IMR-90 (cell line): ENCODE measurements at regions not wholly inside any gene's neighbourhood (a gene's known extent, or its start where the extent isn't known, plus 50 kb on each side); places are given as distances from the start of the nearest gene placed in this dataset.

ENCODE experiments used
- ATAC-seq: fragments of 200-7000 bp; cut with Tn5 transposase; 2 replicates; pipeline ENCODE4 v1.9.1; 2020; ENCODE audit warnings: low read depth, mild to moderate bottlenecking, moderate library complexity
- BruUV-seq: library from RNA; stranded (reverse); fragments of 400-500 nt; replicated peaks from 2 replicates; lab custom pipeline; 2021; lab: Mats Ljungman, UMichigan
- CTCF ChIA-PET: fragments of 300-600 bp; formaldehyde crosslinking; extraction: SDS; loops from one replicate; lab custom pipeline; 2021; ENCODE audit warnings: antibody characterized with exemption; lab: Yijun Ruan, JAX
- POLR2A ChIA-PET: fragments of 300-600 bp; sonication (Branson Sonifier 250); formaldehyde crosslinking; loops from one replicate; lab custom pipeline; 2022; ENCODE audit warnings: antibody characterized with exemption; ENCODE audit not compliant: unreplicated experiment; lab: Charles Lee
- DNase-seq: peaks from one replicate; pipeline ENCODE4 v3.0.0; 2013
- H2AFZ ChIP-seq: replicated peaks from 2 replicates; pipeline ENCODE3; 2013; ENCODE audit warnings: low read length, mild to moderate bottlenecking; ENCODE audit not compliant: poor library complexity
- H2AK5ac ChIP-seq: 2 replicates; pipeline ENCODE4 v1.6.1; 2013; ENCODE audit warnings: low read depth, low read length, inconsistent platforms
- H2AK9ac ChIP-seq: replicated peaks from 2 replicates; pipeline ENCODE3; 2013; ENCODE audit warnings: mild to moderate bottlenecking, low read depth, low read length, moderate library complexity; ENCODE audit not compliant: poor library complexity
- H2BK120ac ChIP-seq: 2 replicates; pipeline ENCODE4 v1.6.1; 2013; ENCODE audit warnings: low read depth, low read length, inconsistent platforms
- H2BK15ac ChIP-seq: 3 replicates; pipeline ENCODE4 v1.6.1; 2013; ENCODE audit warnings: low read depth, low read length, inconsistent platforms
- H2BK20ac ChIP-seq: 2 replicates; pipeline ENCODE4 v1.6.1; 2013; ENCODE audit warnings: low read depth, mild to moderate bottlenecking, inconsistent platforms, low read length, moderate library complexity
- H2BK5ac ChIP-seq: 2 replicates; pipeline ENCODE4 v1.6.1; 2013; ENCODE audit warnings: mild to moderate bottlenecking, low read depth, low read length, inconsistent platforms; ENCODE audit not compliant: poor library complexity, severe bottlenecking
- H3K14ac ChIP-seq: replicated peaks from 2 replicates; pipeline ENCODE4 v1.6.1; 2013; ENCODE audit warnings: low read depth, low read length, inconsistent platforms
- H3K18ac ChIP-seq: 2 replicates; pipeline ENCODE4 v1.6.1; 2013; ENCODE audit warnings: low read depth, low read length, control low read depth
- H3K23ac ChIP-seq: 2 replicates; pipeline ENCODE4 v1.6.1; 2013; ENCODE audit warnings: low read depth, low read length, inconsistent platforms
- H3K27ac ChIP-seq: 2 replicates; pipeline ENCODE4 v1.5.1; 2013; ENCODE audit warnings: mild to moderate bottlenecking, control low read depth, low read length; ENCODE audit not compliant: insufficient read depth
- H3K27me3 ChIP-seq: 2 replicates; pipeline ENCODE4 v1.6.1; 2013; ENCODE audit warnings: low read length; ENCODE audit not compliant: control insufficient read depth, insufficient read depth
- H3K36me3 ChIP-seq: 2 replicates; pipeline ENCODE4 v1.6.1; 2013; ENCODE audit warnings: low read length, mixed read lengths; ENCODE audit not compliant: control insufficient read depth, insufficient read depth
- H3K4ac ChIP-seq: 2 replicates; pipeline ENCODE4 v1.6.1; 2013; ENCODE audit warnings: low read depth, low read length, inconsistent platforms
- H3K4me1 ChIP-seq: 2 replicates; pipeline ENCODE4 v1.6.1; 2013; ENCODE audit warnings: low read length, mixed read lengths; ENCODE audit not compliant: control insufficient read depth, insufficient read depth
- H3K4me2 ChIP-seq: 2 replicates; pipeline ENCODE4 v1.6.1; 2013; ENCODE audit warnings: low read depth, mild to moderate bottlenecking, control low read depth, low read length, moderate library complexity
- H3K4me3 ChIP-seq: 2 replicates; pipeline ENCODE4 v1.5.1; 2013; ENCODE audit warnings: low read depth, mild to moderate bottlenecking, control low read depth, low read length, moderate library complexity; ENCODE audit not compliant: insufficient read depth
- H3K56ac ChIP-seq: 2 replicates; pipeline ENCODE4 v1.6.1; 2013; ENCODE audit warnings: low read length, inconsistent platforms; ENCODE audit not compliant: insufficient read depth; ENCODE audit errors: extremely low read depth
- H3K79me1 ChIP-seq, 2 experiments: 2 replicates each; pipeline ENCODE4 v1.6.1; 2013; ENCODE audit warnings: low read length in 2 of 2, inconsistent platforms in 1 of 2, low read depth in 1 of 2
- H3K9ac ChIP-seq: 2 replicates; pipeline ENCODE4 v1.6.1; 2013; ENCODE audit warnings: low read depth, low read length, control low read depth
- H3K9me1 ChIP-seq: 2 replicates; pipeline ENCODE4 v1.6.1; 2013; ENCODE audit warnings: low read length, inconsistent platforms; ENCODE audit not compliant: insufficient read depth
- H3K9me3 ChIP-seq: 2 replicates; pipeline ENCODE4 v1.6.1; 2013; ENCODE audit warnings: low read length; ENCODE audit not compliant: control insufficient read depth, insufficient read depth
- H4K20me1 ChIP-seq: 2 replicates; pipeline ENCODE4 v1.6.1; 2013; ENCODE audit warnings: low read length, inconsistent platforms; ENCODE audit not compliant: insufficient read depth
- H4K5ac ChIP-seq: 2 replicates; pipeline ENCODE4 v1.6.1; 2013; ENCODE audit warnings: mild to moderate bottlenecking, low read depth, low read length, control low read depth
- H4K8ac ChIP-seq, 2 experiments: 2 replicates each; pipeline ENCODE4 v1.6.1; 2013; ENCODE audit warnings: low read depth in 2 of 2, low read length in 2 of 2, control low read depth in 1 of 2, inconsistent platforms in 1 of 2
- H4K91ac ChIP-seq: 2 replicates; pipeline ENCODE4 v1.6.1; 2013; ENCODE audit warnings: low read depth, low read length, inconsistent platforms; ENCODE audit not compliant: insufficient read depth
- CEBPB ChIP-seq: IDR thresholded peaks from 2 replicates; pipeline ENCODE4 v1.6.1; 2012; ENCODE audit warnings: low read depth, low read length, improper control_type of control experiment
- CHD1 ChIP-seq: IDR thresholded peaks from 2 replicates; pipeline ENCODE4 v1.6.1; 2012; ENCODE audit warnings: low read depth, low read length, improper control_type of control experiment
- FOS ChIP-seq: fragments of 150-350 bp; IDR thresholded peaks from 2 replicates; pipeline ENCODE4 v1.6.1; 2016; ENCODE audit warnings: low read depth, low read length
- MAFK ChIP-seq: IDR thresholded peaks from 2 replicates; pipeline ENCODE4 v1.6.1; 2012; ENCODE audit warnings: low read depth, low read length, improper control_type of control experiment
- MAZ ChIP-seq: IDR thresholded peaks from 2 replicates; pipeline ENCODE4 v1.6.1; 2012; ENCODE audit warnings: low read depth, mild to moderate bottlenecking, low read length, improper control_type of control experiment, moderate library complexity, borderline replicate concordance
- MXI1 ChIP-seq: IDR thresholded peaks from 2 replicates; pipeline ENCODE4 v1.6.1; 2012; ENCODE audit warnings: low read depth, mild to moderate bottlenecking, low read length, moderate library complexity, borderline replicate concordance
- NFE2L2 ChIP-seq: fragments of 150-350 bp; IDR thresholded peaks from 2 replicates; pipeline ENCODE4 v1.6.1; 2016; ENCODE audit warnings: low read depth, mild to moderate bottlenecking, low read length
- RCOR1 ChIP-seq: IDR thresholded peaks from 2 replicates; pipeline ENCODE4 v1.6.1; 2012; ENCODE audit warnings: mild to moderate bottlenecking, low read length, improper control_type of control experiment; ENCODE audit not compliant: insufficient replicate concordance
- RFX5 ChIP-seq: IDR thresholded peaks from 2 replicates; pipeline ENCODE4 v1.8.0; 2012; ENCODE audit warnings: low read depth, mild to moderate bottlenecking, low read length, moderate library complexity
- SMC3 ChIP-seq: fragments of 150-350 bp; IDR thresholded peaks from 2 replicates; pipeline ENCODE4 v1.6.1; 2016; ENCODE audit warnings: low read depth, mild to moderate bottlenecking, antibody characterized with exemption, low read length, moderate library complexity
- USF2 ChIP-seq: fragments of 150-350 bp; IDR thresholded peaks from 2 replicates; pipeline ENCODE4 v1.6.1; 2017; ENCODE audit warnings: mild to moderate bottlenecking, antibody characterized with exemption, low read length, low read depth
- WGBS, 2 experiments: methylation state at CpG; one replicate each; pipeline versions ENCODE4 v1.1.5 to v1.1.7; 2013; ENCODE audit warnings: missing lambda C conversion rate in 2 of 2; ENCODE audit not compliant: insufficient read length in 1 of 2; ENCODE audit errors: extremely low coverage in 2 of 2; 5-methylcytosine and 5-hydroxymethylcytosine counted together
- dilution Hi-C: fragments of 300-500 bp; cut with HindIII; formaldehyde crosslinking; loops from one replicate; pipeline ENCODE4 v1.14.3; 2018; ENCODE audit warnings: low sequenced_read_pairs; ENCODE audit not compliant: unreplicated experiment
- in situ Hi-C: fragments of 300-500 bp; cut with MboI; formaldehyde crosslinking; loops from 3 replicates; pipeline ENCODE4 v1.14.3; 2019; ENCODE audit warnings: low sequenced_read_pairs, inconsistent platforms, mixed read lengths
- intact Hi-C: fragments of 100-400 bp; cut with micrococcal nuclease; formaldehyde crosslinking; loops from 2 replicates; pipeline ENCODE4 v1.10.0; 2022
- TF ChIP-seq, protein P1 (sequence below): conservative IDR thresholded peaks from 2 replicates; pipeline ENCODE4 v1.5.1; 2012; ENCODE audit warnings: mild to moderate bottlenecking, low read depth, low read length, improper control_type of control experiment

GRCh38 chr10:43861966-43862751, 213.5 kb upstream of the ZNF32 start:
- Histone ChIP-seq H3K56ac (peak overlapping the region; percentile 22; the same call in 1 of the 2 replicates), H3K4me1 (peaks cover 26% of the 10 kb centered on the region), H2BK120ac (peak overlapping the region; percentile 99), H2AK9ac (peak overlapping the region; percentile 14), H4K20me1 (no peaks in the 10 kb centered on the region), H3K4me3 (no peak overlapping the region), H3K4me2 (no peak overlapping the region), H3K9ac (no peak overlapping the region), H3K9me1 (peaks cover 20% of the 10 kb centered on the region), H2BK15ac (peak overlapping the region; percentile 100), H4K91ac (peak overlapping the region; percentile 99), H2AFZ (no peak overlapping the region), H2AK5ac (0 out of 2 replicates have a peak overlapping the region, but pooled peaks have one; percentile 24), H3K18ac (peak overlapping the region; percentile 98; the same call in 1 of the 2 replicates), H3K36me3 (no peaks in the 10 kb centered on the region), H3K4ac (peak overlapping the region; percentile 99; the same call in 1 of the 2 replicates), H3K9me3 (no peaks in the 10 kb centered on the region), H3K27ac (peak overlapping the region; percentile 76; the same call in 1 of the 2 replicates), H2BK20ac (peak overlapping the region; percentile 100), H3K79me1 (0 out of 4 replicates have a peak, but pooled peaks cover 0 to 6% of the 10 kb centered on the region in 2 experiments), H4K5ac (peak overlapping the region; percentile 99; the same call in 1 of the 2 replicates), H4K8ac (peak overlapping the region; percentile 97 to 98), H3K14ac (peak overlapping the region; percentile 15; the same call in 1 of the 2 replicates), H2BK5ac (peak overlapping the region; percentile 100), H3K23ac (peak overlapping the region; percentile 69; the same call in 1 of the 2 replicates), H3K27me3 (no peaks in the 10 kb centered on the region)
- no TSS peak for BruUV-seq
- intact Hi-C loops (loop anchor here (10.0 kb wide), 1 partner anchor 523 kb away; the partner anchor contains the start of gene CXCL12), dilution Hi-C loops (no loop called here), in situ Hi-C loops (no loop called here)
- DNase-seq (peak; percentile 96), ATAC-seq (peak; percentile 69)
- CTCF ChIA-PET, result interaction anchor here (0.6 kb wide), 1 partner anchor 19 kb away, joined by 4 read pairs; no protein-coding TSS in a partner anchor
- WGBS, 2 experiments, result no CpG with 5 or more reads among the region's 3 CpGs
- POLR2A ChIA-PET, result no interaction called here
- TF ChIP-seq USF2, result no peak
- TF ChIP-seq RFX5, result no peak
- TF ChIP-seq CHD1, result no peak
- TF ChIP-seq, protein P1, sequence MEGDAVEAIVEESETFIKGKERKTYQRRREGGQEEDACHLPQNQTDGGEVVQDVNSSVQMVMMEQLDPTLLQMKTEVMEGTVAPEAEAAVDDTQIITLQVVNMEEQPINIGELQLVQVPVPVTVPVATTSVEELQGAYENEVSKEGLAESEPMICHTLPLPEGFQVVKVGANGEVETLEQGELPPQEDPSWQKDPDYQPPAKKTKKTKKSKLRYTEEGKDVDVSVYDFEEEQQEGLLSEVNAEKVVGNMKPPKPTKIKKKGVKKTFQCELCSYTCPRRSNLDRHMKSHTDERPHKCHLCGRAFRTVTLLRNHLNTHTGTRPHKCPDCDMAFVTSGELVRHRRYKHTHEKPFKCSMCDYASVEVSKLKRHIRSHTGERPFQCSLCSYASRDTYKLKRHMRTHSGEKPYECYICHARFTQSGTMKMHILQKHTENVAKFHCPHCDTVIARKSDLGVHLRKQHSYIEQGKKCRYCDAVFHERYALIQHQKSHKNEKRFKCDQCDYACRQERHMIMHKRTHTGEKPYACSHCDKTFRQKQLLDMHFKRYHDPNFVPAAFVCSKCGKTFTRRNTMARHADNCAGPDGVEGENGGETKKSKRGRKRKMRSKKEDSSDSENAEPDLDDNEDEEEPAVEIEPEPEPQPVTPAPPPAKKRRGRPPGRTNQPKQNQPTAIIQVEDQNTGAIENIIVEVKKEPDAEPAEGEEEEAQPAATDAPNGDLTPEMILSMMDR, result no peak
- TF ChIP-seq MAZ, result 0 out of 2 replicates have a peak, but pooled peaks have one; percentile 43
- peak; percentile 69; the same call in 1 of the 2 replicates for TF ChIP-seq FOS
- 0 out of 2 replicates have a peak, but pooled peaks have one; percentile 4 for TF ChIP-seq SMC3
- peak; percentile 52 for TF ChIP-seq NFE2L2
- no peak for TF ChIP-seq MXI1
- no peak for TF ChIP-seq RCOR1
- TF ChIP-seq MAFK, result peak; percentile 60
- peak; percentile 97 for TF ChIP-seq CEBPB
